ENCODE measurements at regions not wholly inside any gene's neighbourhood (a gene's known extent, or its start where the extent isn't known, plus 50 kb on each side); places are given as distances from the start of the nearest gene placed in this dataset.

DNA sequence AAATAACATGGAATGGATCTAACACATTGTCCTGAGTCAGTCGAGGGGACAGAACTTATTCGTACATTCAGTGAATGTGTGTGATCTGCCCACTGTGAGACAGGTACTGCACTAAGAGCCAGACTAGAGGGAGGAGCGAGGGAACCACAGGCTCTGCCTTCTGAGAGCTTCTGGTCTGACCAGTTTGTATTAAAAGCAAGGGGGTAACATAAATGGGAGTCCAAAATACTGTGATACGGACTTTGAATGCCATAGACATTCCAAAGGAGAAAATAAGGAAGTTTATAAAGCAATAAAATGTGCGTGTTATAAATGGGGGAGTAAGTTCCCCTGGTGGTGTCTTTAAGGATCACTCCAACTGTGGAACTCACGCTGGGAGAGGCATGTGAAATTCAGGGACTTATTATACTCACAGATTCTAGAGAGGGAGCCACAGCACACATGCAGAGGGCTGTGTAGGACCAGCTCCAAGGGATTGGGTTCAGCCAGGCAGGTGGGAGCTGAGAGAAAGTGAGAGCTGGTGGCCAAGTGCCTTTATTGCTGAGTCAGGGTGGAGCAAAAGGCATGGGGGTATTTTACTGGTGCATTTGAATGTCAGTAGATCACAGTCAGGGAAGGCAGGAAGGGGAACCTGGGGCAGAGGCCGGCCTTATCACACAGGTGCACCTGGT is 186.5 kb upstream of the WWC1 start:
- no peak overlapping the region for H3K27ac ChIP-seq
- TF ChIP-seq, protein P1, sequence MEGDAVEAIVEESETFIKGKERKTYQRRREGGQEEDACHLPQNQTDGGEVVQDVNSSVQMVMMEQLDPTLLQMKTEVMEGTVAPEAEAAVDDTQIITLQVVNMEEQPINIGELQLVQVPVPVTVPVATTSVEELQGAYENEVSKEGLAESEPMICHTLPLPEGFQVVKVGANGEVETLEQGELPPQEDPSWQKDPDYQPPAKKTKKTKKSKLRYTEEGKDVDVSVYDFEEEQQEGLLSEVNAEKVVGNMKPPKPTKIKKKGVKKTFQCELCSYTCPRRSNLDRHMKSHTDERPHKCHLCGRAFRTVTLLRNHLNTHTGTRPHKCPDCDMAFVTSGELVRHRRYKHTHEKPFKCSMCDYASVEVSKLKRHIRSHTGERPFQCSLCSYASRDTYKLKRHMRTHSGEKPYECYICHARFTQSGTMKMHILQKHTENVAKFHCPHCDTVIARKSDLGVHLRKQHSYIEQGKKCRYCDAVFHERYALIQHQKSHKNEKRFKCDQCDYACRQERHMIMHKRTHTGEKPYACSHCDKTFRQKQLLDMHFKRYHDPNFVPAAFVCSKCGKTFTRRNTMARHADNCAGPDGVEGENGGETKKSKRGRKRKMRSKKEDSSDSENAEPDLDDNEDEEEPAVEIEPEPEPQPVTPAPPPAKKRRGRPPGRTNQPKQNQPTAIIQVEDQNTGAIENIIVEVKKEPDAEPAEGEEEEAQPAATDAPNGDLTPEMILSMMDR (conservative IDR thresholded peaks at IDR 0.05) = 0 out of 2 replicates have a peak, but pooled peaks have one; percentile 13

DNA sequence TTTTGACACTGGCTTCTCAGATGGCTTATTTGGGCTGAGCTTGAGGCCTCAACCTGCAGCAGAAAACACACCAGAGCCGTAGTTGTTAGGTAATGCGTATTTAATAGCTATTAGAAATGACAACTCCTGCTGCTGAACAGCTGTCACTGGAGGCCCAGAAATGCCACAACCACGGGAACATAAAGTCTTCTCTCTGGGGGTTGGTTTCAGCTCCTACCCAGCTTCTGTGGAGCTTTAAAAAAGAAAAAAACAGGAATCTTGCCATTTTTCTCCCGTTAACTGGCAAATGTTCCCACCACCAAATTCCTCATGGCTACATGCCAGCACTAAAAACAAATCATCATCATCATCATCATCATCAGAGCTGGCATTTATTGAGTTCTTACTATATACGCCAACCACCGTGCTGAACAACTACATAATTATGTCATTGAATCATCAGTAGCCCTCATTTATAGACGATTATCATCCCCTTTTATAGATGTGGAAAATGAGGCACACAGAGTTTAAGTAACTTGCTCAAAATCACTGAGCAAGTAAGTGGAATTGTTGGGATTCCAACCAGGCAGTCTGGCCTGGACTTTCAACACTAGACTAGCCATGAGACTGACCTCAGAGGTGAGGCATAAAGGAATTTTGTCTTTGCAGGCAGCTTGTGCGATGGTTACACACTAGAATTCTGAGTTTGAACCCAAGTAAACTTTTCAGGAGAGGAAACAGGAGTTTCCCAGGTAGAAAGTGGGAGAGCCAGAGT is 185.3 kb upstream of the WWC1 start:
- TF ChIP-seq, protein P1 (conservative IDR thresholded peaks at IDR 0.05) = no peak
- H3K27ac ChIP-seq = no peak overlapping the region

DNA sequence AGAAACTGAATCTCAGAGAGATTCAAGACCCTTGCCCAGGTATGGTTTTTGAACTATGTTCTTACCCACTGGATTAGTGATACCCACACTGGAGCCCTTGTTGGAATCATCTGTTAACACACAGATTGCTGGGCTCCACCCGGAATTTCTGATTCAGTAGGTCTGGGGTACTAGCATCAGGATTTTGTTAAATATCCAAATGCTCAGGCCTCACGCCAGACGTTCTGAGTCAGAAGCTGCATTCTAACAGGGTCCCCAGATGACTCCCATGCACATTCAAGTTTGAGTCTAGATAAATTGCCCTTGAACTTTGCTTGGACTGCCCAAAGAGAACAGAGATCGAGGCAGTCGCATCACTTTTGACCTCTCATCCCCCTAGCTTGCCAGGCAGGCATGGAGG is 182.0 kb upstream of the WWC1 start:
- TF ChIP-seq, protein P1 (conservative IDR thresholded peaks at IDR 0.05) = no peak
- H3K27ac ChIP-seq = no peak overlapping the region

DNA sequence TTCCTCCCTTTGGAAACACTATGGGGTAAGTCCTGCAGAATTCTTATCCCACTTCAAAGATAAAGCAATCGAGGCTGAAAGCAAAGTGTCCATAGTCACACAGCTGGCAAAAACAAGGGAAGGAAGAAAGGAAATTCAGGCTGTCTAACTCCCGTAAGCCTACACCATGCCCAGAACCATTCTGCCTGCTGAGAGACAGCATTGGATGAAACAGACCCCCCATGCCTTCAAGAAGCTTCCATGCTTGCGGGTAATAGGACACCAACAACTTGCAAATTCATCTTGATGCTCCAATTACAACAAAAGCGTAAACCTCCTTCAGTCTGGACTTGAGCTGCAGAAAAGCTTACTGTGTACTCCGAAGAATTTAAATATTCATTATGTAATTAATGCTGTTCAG is 181.1 kb upstream of the WWC1 start:
- H3K27ac ChIP-seq = no peak overlapping the region
- TF ChIP-seq, protein P1 (conservative IDR thresholded peaks at IDR 0.05) = no peak

DNA sequence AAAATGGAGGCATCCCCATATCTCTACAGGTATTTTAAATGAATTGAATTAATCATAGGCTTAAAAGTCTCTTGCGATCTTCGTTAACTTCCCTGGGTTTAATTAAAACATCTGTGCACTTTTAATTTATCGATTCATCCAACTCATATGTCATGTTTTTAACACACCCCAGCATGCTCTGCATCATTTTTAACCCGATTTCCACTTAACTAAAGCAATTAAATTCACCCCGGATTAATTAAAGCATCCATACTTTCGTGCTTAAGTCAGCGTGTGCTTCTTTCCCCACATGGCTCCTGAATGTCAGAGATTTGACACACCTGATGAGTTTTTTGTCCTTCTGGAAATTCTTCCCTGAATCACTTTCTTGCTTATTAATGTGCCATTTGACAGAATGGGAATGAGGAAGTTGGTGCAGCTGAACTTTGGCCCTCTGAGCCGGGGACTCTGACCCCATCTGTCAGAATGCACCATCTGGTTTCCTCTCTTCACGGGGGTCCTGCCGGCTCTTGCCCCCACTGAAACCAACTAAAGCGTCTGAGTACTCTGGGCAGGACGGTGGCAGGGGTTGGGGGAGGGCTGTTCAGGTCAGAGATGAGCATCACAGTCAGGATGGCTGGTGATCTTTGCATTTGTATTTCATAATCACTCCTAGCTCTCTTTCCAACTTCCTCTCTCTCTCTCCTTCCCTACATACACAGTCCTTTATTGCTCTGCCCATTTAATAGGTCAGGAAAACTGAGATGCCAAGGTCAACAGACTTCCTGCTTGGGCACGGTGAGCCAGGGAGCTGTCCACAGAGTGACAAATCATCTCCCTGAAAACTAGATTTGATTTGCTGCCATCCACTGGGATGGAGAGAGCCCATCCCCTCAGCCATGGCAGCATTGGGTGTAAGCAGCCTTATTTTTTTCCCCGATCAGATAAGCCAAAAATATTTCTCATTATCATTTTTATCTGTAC is 180.3 kb upstream of the WWC1 start:
- TF ChIP-seq, protein P1 (conservative IDR thresholded peaks at IDR 0.05) = no peak

DNA sequence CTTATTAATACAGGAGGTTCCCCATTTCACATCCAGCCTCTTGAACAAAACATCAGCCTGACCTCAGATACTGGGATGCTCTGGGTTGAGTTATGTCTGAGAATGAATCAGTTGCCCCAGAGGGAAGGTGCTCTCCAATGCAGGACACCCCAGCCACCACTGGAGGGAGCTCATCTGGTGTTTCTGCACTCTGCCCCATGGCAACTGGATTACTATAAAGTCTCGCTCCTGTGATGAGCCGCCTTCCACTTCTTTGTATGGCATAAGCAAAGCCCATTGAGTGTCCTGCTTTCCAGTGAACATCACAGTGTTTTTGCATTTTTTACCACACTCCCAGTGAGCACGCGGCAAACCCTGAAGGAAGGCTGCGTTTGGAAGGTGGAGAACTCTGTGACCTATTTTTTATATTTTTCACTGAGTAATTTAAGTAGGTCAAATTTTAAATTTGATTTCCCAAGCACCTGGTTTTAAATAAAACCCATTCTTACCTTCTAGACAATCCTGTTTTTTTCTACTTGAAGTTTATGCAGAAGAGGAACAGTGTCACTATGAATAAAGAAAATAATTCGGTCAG is 176.9 kb upstream of the WWC1 start:
- no peak overlapping the region for H3K27ac ChIP-seq
- TF ChIP-seq, protein P1 (conservative IDR thresholded peaks at IDR 0.05) = peak; percentile 81

More for the DNA sequence above, 180.3 kb upstream of the WWC1 start:
- no peak overlapping the region for H3K27ac ChIP-seq
